Stimulated activated naive CD4-positive, alpha-beta T cell treated with Interleukin-2 at 50 U/mL for 16 hours (primary cell): ENCODE measurements at regions not wholly inside any gene's neighbourhood (a gene's known extent, or its start where the extent isn't known, plus 50 kb on each side); places are given as distances from the start of the nearest gene placed in this dataset.
"Not testable (repeated sequence)": the region's sequence is repeated elsewhere in the genome, so short reads cannot be mapped to it uniquely, and the experiment has no call there.

Source experiments
- DNase-seq: peaks from one replicate; lab custom pipeline; 2025; lab: John Stamatoyannopoulos, UW

GRCh38 chr21:16420031-16420724 lies 690.4 kb downstream of the USP25 start:
- no peak for DNase-seq

DNA sequence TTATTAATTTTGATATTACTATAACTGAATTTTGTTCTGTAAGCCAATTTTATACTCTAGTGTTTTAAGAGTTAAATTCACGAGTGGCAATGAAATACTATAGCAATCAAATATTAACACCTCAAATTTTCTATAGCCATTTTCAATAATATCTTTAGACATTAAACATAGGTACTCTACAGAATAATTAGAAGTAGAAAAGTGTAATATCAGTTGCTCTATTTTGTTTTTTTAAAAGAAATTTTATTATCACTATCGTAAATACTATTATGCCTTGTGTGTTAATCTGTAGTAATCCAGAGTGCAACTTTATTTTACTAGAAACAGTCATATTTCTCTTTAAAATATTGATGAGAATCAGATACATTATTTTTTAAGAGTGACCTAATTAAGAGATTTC lies 691.2 kb downstream of the USP25 start:
- DNase-seq, result no peak

- DNase-seq, result no peak
These were observed 692.2 kb downstream of the USP25 start for GRCh38 chr21:16421965-16422364.

- no peak for DNase-seq
These were observed 692.9 kb downstream of the USP25 start for GRCh38 chr21:16422702-16423101.

- DNase-seq, result no peak
These were observed 694.1 kb downstream of the USP25 start for GRCh38 chr21:16423921-16424320.

DNA sequence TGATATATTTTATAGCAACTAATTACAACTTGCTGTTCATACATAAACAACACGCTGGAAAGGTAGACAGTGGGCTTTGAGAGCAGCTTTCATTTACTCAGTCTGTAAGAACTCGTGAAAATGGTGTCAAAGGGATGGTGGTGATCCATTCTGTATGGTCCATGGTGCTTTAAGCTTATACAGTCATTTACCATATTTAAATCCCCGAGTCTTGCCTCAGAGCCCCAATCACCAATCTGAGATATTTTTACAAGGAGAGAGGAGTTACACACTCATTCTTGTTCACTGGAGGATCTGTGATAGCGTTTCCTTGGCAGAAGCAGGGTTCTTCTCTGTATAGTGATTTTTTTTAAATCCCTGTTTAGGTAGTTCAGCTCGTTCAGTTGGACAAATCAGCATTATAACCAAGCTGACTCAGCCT lies 694.6 kb downstream of the USP25 start:
- no peak for DNase-seq

DNA sequence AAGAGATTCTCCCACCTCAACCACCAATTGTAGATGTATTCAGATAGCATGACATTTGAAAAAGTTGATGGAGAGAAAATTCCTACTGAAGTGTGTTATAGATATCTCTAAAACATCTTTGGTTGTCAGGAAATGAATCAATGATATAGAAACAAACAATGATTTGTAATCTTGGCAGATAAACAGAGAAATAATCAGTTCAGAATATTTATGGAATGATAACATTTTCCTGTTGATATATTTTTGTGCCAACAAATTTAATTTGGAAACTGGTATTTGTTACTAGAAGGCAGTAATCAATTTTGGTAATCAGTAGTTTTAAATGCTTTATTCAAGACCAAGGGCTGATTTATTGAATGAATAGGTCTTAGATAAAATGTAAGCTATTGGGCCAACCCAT lies 695.6 kb downstream of the USP25 start:
- DNase-seq, result no peak

DNA sequence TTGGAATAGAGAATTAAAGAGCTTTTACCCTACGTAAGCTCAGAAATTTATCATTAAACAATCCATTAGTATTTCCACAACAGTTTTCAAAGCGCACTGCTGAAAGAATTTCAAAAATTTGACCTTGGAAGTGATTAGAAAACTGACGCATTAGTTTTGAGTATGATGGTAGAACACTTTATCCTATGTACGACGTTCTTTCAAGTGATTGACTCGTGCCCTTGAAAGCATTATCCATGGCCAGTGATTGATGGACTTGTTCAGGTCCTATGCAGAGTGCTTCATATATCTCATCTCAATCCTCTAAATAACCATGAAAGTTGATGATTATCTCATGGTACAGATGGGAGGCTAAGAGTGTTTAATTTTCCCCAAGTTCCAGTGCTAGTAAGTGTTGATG lies 697.2 kb downstream of the USP25 start:
- no peak for DNase-seq

GRCh38 chr21:16427587-16428087 lies 697.9 kb downstream of the USP25 start:
- no peak for DNase-seq

DNA sequence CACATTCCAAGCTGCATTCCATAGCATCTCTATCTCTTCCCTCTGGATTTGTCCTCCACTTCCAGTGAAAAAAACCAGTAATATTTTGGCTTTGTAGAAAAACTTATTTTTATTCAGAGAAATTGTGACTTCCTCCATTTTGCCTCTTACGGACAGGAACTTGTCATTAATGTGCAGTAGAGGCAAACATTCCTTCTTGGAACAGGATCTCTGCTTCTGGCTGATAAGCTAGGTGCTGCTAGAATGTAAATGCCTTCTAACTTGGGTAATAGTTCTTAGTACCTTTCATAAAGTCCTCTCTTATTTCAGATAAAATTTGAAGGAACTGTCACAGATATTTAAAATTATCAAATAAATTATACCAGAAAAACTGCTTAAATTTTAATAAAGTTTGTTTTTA lies 707.8 kb downstream of the USP25 start:
- no peak for DNase-seq

GRCh38 chr21:16438761-16439160 lies 709.0 kb downstream of the USP25 start:
- no peak for DNase-seq

DNA sequence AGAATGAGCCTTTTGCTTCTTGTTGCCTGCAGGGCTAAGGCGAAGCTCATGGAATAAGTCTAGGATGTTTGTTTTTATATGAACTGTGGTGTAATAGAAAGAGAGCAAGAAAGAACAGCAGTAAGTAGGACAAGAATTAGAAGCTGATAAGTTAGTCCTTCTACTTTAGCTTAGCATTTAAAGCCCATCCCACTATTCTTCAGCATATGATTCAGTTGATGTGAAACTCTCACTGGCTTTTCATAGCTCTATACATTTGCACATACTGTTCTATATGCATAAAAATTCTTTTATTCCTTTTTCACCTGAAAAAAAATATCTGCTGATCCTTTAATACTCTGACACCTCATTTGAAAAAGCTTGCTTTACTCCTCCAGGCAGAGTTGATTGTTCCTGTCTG lies 712.0 kb downstream of the USP25 start:
- DNase-seq, result no peak

DNA sequence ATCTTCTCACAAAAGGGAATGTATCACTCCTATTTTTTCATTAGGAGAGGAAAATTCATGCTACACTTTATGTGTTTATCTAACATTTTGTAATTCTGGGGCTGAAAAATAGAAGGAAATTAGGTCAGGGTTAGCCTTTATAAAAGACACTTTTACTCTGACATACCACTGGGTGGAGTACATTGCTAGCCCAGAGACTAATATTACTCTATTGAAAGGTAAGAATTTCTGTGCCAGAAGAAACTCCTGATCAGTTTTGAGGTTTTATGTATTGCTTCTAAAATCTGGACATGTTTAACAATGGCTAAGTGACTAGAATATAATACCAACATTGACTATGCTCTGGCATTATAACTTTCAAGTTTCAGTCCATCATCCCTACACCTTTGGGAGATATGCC lies 724.6 kb downstream of the USP25 start:
- no peak for DNase-seq

DNA sequence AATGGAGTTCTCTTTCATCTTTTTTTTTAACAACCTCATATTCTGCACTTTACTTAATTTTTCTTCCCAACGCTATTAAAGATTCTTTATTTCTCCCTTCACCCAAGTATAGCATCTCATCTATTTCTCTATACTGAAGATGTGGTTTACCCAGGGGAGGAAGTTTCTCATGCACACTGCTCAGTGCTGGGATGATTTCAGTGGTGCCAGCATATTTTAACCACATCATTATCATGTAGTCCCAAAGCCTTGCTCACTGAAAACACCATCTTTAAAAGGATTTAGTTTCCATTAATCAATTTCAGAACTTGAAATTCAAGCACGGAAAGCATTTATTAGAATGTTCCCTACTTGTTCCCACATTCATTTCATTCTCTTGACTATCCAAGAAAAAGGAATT lies 725.7 kb downstream of the USP25 start:
- no peak for DNase-seq

GRCh38 chr21:16455978-16456377 lies 726.2 kb downstream of the USP25 start:
- no peak for DNase-seq

GRCh38 chr21:16457498-16457897 lies 727.7 kb downstream of the USP25 start:
- DNase-seq, result no peak

DNA sequence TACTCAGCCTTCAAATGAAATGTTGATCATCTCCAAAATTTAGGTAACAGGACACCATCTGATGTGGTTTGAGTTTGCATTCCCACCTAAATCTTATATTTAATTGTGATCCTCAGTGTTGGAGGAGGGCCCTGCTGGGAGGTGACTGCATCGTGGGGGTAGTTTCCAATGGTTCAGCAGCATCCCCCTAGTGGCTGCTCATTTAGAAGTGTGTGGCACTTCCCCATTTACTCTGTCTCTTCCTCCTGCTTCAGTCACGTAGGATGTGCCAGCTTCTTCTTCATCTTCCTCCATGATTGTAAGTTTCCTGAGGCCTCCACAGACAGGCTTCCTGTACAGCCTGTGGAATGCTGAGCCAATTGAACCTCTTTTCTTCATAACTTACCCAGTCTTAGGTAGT lies 731.2 kb downstream of the USP25 start:
- DNase-seq, result no peak

DNA sequence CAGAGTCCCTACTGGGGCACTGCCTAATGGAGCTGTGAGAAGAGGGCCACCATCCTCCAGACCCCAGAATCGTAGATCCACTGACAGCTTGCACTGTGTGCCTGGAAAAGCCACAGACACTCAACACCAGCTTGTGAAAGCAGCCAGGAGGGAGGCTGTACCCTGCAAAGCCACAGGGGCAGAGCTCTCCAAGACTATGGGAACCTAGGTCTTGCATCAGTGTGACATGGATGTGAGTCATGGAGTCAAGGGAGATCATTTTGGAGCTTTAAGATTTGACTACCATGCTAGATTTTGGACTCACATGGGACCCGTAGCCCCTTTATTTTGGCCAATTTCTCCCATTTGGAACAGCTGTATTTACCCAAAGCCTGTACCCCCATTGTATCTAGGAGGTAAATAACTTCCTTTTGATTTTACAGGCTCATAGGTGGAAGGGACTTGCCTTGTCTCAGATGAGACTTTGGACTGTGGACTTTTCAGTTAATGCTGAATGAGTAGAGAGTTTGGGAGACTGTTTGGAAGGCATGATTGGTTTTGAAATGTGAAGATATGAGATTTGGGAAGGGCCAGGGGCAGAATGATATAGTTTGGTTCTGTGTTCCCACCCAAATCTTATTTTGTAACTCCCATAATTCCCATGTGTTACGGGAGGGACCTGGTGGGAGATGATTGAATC lies 734.6 kb downstream of the USP25 start:
- DNase-seq, result not testable (repeated sequence)

GRCh38 chr21:16468184-16468583 lies 738.4 kb downstream of the USP25 start:
- no peak for DNase-seq

DNA sequence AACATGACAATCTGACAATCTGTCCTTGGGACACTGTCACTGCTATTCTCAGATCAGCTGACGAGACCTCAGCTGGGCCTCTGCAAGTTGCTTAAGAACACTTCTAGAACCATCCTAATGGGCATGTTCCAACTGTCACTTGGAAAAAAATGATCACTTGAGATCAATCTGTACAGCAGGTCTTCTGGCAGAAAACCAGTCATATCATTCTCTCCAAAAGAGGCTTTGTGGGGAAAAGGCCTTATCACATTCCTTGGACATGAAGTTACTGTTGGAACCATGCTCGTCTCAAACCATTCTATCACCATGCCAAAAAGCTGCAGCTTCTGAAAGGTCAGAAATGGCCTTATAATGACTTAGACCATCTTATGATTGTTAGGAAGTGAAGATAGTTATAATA lies 744.2 kb downstream of the USP25 start:
- DNase-seq, result no peak

DNA sequence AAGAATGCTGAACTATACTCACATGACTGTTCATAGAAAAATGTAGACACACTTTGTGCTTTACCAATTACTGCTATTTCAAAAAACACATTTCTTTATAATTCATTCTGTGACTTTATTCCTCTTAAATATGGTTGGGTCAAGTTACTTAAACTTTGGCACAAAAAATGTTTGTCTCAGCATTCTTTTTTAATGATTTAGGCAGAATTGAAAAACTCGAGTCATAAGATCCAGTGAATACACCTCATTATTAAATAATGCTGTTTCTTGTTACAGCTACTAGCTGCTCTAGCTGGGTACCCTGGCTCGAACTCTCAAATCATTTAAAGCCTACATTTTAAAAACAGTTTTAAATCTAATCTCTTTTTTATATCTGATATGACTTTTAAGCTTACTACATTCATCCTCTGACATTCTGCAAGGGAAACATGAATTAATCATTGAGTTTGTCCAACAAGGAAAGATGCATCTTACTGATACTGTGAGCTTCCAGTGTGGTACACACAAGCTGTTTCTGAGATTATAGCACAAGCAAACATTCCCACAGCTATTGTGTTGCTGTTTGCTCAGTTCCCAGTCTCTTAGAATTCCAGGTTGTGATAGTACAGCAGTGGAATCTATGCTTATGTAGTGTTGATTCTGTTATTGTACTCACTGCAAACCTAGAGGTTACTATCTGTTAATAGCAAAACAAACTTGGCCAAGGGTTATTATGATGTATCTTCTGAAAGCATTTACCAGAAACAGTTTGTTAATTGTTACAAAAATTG lies 746.5 kb downstream of the USP25 start:
- no peak for DNase-seq

DNA sequence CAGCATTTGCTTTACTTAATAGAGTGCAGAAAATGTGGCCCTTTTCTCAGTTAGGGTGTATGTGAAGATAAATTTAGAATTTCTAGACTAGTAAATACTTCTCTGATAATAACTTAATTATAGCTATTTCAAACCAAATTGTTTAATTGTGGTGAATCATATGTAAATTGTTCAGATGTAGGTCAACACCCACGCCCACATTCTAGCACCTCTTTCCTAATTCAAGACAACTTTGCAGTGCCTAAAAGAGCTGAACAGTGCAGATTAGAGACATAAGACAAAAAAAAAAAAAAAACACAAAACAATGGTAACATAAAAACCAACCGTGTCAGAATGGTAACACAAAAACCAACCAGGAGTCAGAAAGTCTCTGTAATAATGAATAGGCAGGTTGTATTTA lies 758.3 kb downstream of the USP25 start:
- no peak for DNase-seq

GRCh38 chr21:16492356-16492755 lies 762.6 kb downstream of the USP25 start:
- DNase-seq, result no peak
